T-helper 17 cell (primary cell): ENCODE measurements at regions not wholly inside any gene's neighbourhood (a gene's known extent, or its start where the extent isn't known, plus 50 kb on each side); places are given as distances from the start of the nearest gene placed in this dataset.

Experiments
- ATAC-seq: fragments of 150-1000 bp; cut with Tn5 transposase; 2 replicates; pipeline ENCODE4 v1.10.0; 2021; ENCODE audit warnings: mild to moderate bottlenecking, moderate library complexity
- DNase-seq, 3 donors: peaks; one replicate each; pipeline versions ENCODE4 v3.0.0 to v3.0.0-alpha.2; 2020 to 2021
- H3K9me3 ChIP-seq: one replicate; pipeline ENCODE4 v1.7.0; 2013; ENCODE audit warnings: low read length, mild to moderate bottlenecking; ENCODE audit not compliant: control insufficient read depth, poor library complexity, severe bottlenecking
- H3K27ac Mint-ChIP-seq: one replicate; pipeline ENCODE4 v1.8.0; 2022; ENCODE audit warnings: mild to moderate bottlenecking, moderate library complexity, mixed read lengths
- H3K27me3 Mint-ChIP-seq: one replicate; pipeline ENCODE4 v1.8.0; 2022; ENCODE audit warnings: mixed read lengths
- H3K36me3 Mint-ChIP-seq: one replicate; pipeline ENCODE4 v1.8.0; 2022; ENCODE audit warnings: low read depth, mixed read lengths
- H3K4me1 Mint-ChIP-seq: one replicate; pipeline ENCODE4 v1.8.0; 2022; ENCODE audit warnings: mild to moderate bottlenecking, mixed read lengths
- H3K4me3 Mint-ChIP-seq: one replicate; pipeline ENCODE4 v1.8.0; 2022; ENCODE audit warnings: mild to moderate bottlenecking, moderate library complexity, mixed read lengths

DNA sequence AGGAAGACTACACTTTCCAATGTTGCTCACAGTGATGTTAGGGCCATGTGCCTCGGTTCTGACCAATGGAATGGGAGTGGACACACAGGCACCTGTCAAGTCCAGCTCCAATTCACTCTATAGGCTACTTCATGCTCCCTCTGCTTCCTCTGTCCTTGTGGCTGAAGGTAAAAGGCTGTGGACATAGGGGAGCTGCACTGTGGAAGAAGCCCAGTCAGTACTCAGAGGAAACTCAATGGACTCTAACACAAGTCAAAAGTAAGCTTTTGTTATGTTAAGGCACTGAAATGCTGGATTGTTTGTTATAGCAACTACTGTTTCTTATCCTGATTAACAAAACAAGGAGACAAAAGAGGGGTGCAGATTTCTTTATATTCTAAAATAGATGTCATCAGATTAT, 278.2 kb downstream of the BCL11B start:
- no peaks in the 10 kb centered on the region for H3K27me3 Mint-ChIP-seq
- peaks cover 27% of the 10 kb centered on the region for H3K4me1 Mint-ChIP-seq
- no peak for ATAC-seq
- no peak for DNase-seq
- H3K9me3 ChIP-seq, result no peaks in the 10 kb centered on the region
- no peak overlapping the region for H3K4me3 Mint-ChIP-seq
- peaks cover 3% of the 10 kb centered on the region for H3K36me3 Mint-ChIP-seq
- H3K27ac Mint-ChIP-seq, result peak overlapping the region; percentile 90

DNA sequence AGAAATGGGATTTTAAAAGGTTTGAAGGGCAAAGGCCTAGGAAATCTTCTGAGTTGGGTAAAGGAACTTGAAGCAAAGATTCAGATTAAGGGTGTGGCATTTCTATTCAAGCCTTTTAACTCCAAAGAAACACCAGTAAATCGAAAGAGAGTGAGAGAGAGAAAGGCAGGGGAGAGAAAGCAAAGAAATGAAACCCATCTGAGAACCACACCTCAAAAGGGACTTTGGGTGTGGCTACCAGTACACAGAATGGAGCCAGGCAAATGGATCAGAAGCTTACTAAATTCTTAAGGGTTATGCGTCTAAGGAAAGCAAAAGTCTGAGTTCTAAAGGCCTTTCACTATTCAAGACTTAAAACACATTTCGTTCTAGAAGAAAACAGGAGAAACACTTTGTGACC, 277.4 kb downstream of the BCL11B start:
- ATAC-seq (no peak), DNase-seq (no peak)
- H3K27ac Mint-ChIP-seq, result peak overlapping the region; percentile 90
- peaks cover 25% of the 10 kb centered on the region for H3K4me1 Mint-ChIP-seq
- peak overlapping the region; percentile 81 for H3K4me3 Mint-ChIP-seq
- H3K27me3 Mint-ChIP-seq, result no peaks in the 10 kb centered on the region
- H3K36me3 Mint-ChIP-seq, result peaks cover 3% of the 10 kb centered on the region
- H3K9me3 ChIP-seq, result no peaks in the 10 kb centered on the region

DNA sequence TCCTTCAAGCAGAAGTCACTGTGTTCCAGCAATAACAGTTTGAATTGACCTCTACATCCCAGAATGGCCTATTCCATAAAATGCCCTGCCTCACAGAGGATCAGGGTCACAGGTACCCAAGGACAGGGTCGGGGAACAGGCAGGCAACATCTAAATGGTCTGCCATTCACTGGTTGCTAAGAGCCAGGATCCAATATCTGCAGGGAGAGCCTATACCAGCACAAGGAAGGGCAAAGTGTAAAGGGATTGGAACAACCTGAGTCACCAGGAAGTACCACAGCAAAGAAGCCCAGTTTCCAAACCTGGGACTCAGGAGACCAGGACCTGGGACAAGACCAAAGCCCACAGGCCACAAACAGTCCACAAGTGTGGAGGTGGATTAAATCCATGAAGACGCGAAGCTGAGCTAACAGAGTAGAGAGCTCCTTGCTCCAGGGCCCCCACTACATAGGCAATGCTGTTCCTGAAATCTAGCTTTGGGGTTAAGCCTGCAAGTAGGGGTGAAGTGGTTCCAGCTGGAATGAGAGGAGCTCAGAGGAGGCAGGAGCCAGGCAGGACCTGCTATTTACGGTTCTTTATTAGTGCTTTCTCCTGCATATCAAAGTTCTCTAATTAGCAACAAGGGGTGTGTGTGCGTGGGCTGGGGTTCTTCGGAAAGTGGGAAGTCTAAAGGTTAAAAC, 274.3 kb downstream of the BCL11B start:
- H3K36me3 Mint-ChIP-seq, result no peaks in the 10 kb centered on the region
- no peaks in the 10 kb centered on the region for H3K27me3 Mint-ChIP-seq
- no peaks in the 10 kb centered on the region for H3K9me3 ChIP-seq
- no peak for ATAC-seq
- peaks cover 17% of the 10 kb centered on the region for H3K4me1 Mint-ChIP-seq
- DNase-seq, result no peak
- no peak overlapping the region for H3K27ac Mint-ChIP-seq
- no peak overlapping the region for H3K4me3 Mint-ChIP-seq

DNA sequence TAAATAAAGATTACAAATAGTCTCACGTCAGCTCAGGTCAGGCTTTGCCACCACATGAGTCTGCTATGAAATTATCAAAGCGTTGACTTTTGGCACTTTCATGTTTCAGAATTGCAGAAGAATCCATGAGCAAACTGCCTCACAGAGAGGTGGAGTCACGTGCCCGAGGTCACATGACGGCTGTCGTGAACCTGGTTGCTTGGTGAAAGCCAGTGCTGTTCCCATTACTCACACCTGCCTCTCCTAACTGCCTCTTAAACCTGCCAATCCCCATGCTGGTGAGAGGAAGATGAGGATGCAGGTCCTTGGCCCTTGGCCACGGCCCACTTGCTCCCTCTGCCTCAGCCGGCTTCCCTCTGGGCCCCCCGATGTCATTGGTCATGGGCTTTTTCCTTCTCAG, 272.7 kb downstream of the BCL11B start:
- H3K4me3 Mint-ChIP-seq, result no peak overlapping the region
- H3K27ac Mint-ChIP-seq, result no peak overlapping the region
- DNase-seq (no peak), ATAC-seq (no peak)
- peaks cover 12% of the 10 kb centered on the region for H3K4me1 Mint-ChIP-seq
- no peaks in the 10 kb centered on the region for H3K27me3 Mint-ChIP-seq
- H3K36me3 Mint-ChIP-seq, result no peaks in the 10 kb centered on the region
- H3K9me3 ChIP-seq, result no peaks in the 10 kb centered on the region

DNA sequence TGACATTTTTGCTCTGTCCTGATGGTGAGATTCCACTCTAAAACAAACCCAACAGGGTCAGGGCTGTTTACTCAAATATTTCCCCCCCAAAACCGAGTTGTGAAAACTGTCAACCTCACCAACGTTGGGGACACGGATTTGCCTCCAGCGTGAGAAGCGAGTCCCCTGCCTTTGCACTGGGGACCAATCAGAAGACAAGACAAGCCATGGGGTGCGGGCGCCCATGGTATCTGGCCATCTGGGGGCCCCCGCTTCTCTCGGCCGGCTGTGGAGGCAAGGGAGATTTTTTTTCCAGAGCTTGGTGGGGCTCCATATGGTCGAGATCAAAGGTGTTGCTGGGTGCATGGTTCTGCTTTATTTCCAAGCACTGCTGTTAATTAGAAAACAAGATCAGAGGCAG, 272.1 kb downstream of the BCL11B start:
- ATAC-seq (no peak), DNase-seq (no peak)
- Mint-ChIP-seq H3K27ac (no peak overlapping the region), H3K4me1 (peaks cover 6% of the 10 kb centered on the region), H3K36me3 (no peaks in the 10 kb centered on the region), H3K4me3 (no peak overlapping the region), H3K27me3 (no peaks in the 10 kb centered on the region)
- no peaks in the 10 kb centered on the region for H3K9me3 ChIP-seq

DNA sequence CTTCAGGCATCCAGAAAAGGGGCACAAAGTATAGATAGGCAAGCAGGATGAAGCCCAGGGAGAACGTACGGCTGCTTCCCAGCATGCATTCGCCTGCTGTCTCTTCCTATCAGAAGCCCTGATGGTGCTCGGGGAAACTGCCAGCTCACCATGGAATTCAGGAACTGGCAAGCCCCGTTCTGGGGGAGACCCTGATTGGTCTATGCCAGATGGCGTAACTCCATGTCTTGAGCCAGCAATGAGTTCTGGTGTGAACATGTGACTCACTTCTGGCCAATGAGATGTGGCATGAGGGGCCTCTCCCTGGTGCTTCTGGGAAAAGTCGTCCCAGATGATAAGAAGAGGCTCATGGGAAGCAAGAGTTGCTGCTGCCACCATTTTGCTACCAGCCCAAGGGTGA, 270.8 kb downstream of the BCL11B start:
- ATAC-seq, result no peak
- no peak overlapping the region for H3K27ac Mint-ChIP-seq
- no peak for DNase-seq
- no peaks in the 10 kb centered on the region for H3K27me3 Mint-ChIP-seq
- H3K9me3 ChIP-seq, result no peaks in the 10 kb centered on the region
- H3K36me3 Mint-ChIP-seq, result no peaks in the 10 kb centered on the region
- no peak overlapping the region for H3K4me3 Mint-ChIP-seq
- H3K4me1 Mint-ChIP-seq, result no peaks in the 10 kb centered on the region

DNA sequence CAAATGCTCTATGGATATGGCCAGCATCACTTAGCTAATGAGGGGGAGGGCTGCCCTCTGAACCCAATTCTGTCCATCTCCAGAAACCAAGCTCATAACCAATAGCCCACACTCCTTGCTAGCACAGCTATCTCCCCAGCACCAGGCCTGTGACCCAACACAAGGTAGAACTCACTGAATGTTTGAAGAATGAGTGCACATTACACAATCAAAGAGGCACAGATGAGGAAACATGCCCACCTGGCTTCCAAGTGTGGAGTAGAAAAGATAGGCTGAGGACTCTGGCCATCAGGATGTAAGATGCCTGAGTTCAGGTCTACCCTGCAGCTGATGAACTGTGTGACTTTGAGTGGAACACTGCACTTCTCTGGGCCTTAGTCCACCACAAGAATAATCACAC, 268.4 kb downstream of the BCL11B start:
- Mint-ChIP-seq H3K4me1 (peaks cover 3% of the 10 kb centered on the region), H3K27me3 (no peaks in the 10 kb centered on the region), H3K4me3 (no peak overlapping the region), H3K27ac (no peak overlapping the region), H3K36me3 (no peaks in the 10 kb centered on the region)
- H3K9me3 ChIP-seq, result no peaks in the 10 kb centered on the region
- ATAC-seq (no peak), DNase-seq (no peak)

DNA sequence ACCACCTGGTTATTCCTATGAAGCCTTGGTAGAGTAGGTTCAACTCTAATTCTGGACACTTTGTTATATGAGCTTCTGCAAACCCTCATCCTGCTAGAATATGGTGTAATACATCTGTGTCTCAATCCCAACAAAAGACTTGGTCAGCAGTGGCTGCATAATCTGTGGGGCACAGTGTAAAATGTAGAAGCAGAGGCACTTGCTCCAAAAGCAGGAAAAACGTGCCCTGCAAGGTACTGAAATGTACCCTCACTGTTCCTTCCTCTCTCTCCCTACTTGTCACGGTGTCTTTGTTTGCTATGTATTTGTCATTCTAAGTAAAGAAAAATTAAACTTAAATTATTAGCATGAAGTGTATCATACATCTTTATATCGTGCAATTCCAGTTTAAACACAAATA, 267.9 kb downstream of the BCL11B start:
- no peaks in the 10 kb centered on the region for H3K36me3 Mint-ChIP-seq
- H3K27me3 Mint-ChIP-seq, result no peaks in the 10 kb centered on the region
- no peak overlapping the region for H3K4me3 Mint-ChIP-seq
- no peak for DNase-seq
- H3K4me1 Mint-ChIP-seq, result peaks cover 5% of the 10 kb centered on the region
- no peaks in the 10 kb centered on the region for H3K9me3 ChIP-seq
- no peak overlapping the region for H3K27ac Mint-ChIP-seq
- ATAC-seq, result no peak

DNA sequence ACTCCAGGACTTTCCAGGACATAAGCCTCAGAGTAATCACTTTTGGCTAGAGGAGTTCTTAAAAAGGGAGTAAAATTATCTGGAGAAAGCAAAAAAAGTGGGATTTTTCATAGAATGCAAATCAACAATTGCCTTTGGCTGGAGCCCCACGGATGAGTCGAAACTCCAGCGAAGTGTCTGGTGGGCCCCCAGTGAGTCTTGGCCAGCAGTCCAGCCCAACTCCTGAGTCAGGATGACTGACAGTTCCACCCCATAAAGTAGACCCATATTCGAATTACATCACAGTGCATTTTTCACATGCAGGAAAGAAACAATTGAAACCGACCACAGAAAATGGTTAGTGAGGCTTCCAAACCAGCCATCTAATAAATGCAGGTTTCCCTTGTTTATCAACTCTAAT, 265.7 kb downstream of the BCL11B start:
- H3K4me3 Mint-ChIP-seq, result no peak overlapping the region
- H3K27me3 Mint-ChIP-seq, result no peaks in the 10 kb centered on the region
- H3K4me1 Mint-ChIP-seq, result peaks cover 10% of the 10 kb centered on the region
- no peaks in the 10 kb centered on the region for H3K36me3 Mint-ChIP-seq
- ATAC-seq (no peak), DNase-seq (no peak)
- H3K27ac Mint-ChIP-seq, result no peak overlapping the region
- H3K9me3 ChIP-seq, result no peaks in the 10 kb centered on the region

DNA sequence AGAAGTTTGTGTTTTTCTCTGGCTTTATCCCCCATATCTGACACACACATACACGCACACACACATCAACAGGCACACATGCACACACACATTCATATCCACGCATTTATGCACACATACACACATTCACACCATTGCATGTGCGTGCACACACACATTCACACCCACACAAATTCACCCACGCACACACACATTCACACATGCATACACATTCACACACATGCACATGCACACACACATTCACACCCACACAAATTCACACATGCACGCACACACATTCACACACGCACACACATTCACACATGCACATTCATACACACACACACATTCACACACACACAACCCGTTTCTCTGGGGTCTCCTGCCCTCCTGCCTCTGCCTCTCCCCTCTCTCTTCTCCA, 264.2 kb downstream of the BCL11B start:
- Mint-ChIP-seq H3K27me3 (no peaks in the 10 kb centered on the region), H3K4me3 (no peak overlapping the region), H3K36me3 (no peaks in the 10 kb centered on the region), H3K27ac (no peak overlapping the region), H3K4me1 (peaks cover 10% of the 10 kb centered on the region)
- no peaks in the 10 kb centered on the region for H3K9me3 ChIP-seq
- DNase-seq (no peak), ATAC-seq (no peak)

DNA sequence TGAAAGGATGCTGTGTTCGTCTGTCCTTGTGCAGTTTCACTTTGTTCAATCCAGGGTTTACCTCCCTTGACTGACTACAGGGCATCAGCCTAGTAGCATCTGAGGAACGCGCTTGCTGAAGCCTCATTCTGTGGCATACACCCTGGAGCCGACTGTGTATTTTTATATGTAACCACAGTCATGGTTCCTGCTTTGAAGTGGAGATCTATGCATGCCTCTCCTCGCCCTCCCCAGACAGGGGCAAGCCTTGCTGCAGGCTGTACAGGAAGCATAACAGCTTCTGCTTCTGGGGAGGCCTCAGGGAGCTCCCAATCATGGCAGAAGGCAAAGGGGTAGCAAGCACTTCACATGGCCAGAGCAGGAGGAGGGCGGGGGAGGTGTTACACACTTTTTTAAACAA, 262.1 kb downstream of the BCL11B start:
- Mint-ChIP-seq H3K27ac (peak overlapping the region; percentile 83), H3K36me3 (no peaks in the 10 kb centered on the region), H3K4me1 (peaks cover 13% of the 10 kb centered on the region), H3K27me3 (no peaks in the 10 kb centered on the region), H3K4me3 (peak overlapping the region; percentile 31)
- no peaks in the 10 kb centered on the region for H3K9me3 ChIP-seq
- DNase-seq (no peak), ATAC-seq (peak; percentile 66)

DNA sequence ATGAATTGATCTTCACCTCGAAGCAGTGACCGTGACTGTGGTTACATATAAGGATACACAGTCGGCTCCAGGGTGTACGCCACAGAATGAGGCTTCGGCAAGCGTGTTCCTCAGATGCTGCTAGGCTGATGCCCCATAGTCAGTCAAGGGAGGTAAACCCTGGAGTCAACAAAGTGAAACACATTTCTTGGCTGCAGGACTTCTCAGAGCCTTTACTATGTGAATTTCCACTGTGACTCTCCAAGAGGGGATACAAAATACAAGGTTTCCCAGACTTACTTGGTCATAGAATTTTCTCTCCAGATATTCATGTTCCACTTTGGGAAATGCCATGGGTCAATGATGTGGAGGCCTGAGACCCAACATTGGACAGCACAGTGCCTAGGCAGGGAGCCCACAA, 260.6 kb downstream of the BCL11B start:
- Mint-ChIP-seq H3K4me1 (peaks cover 13% of the 10 kb centered on the region), H3K27ac (no peak overlapping the region), H3K36me3 (no peaks in the 10 kb centered on the region), H3K4me3 (no peak overlapping the region), H3K27me3 (no peaks in the 10 kb centered on the region)
- no peak for DNase-seq
- no peak for ATAC-seq
- no peaks in the 10 kb centered on the region for H3K9me3 ChIP-seq

DNA sequence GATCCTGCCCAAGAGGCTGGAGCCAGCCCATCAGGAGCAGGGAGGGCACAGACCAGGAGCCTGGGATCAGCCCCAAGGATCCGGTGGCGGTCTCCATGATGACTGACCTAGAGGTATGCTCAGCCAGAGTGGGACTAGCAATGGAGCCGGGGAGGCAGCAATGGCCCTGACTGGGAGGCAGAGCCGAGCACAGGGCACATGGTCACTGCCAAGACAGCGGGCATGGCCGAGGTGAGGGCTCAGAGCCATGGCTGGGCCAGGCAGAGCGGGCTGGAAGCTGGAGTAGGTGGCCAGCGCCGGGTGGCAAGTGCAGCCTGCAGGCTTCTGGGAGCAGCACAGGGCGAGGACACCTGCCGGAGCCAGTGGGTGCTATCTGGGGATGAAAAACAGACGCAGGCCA, 259.3 kb downstream of the BCL11B start:
- Mint-ChIP-seq H3K36me3 (peaks cover 3% of the 10 kb centered on the region), H3K27me3 (no peaks in the 10 kb centered on the region), H3K27ac (peak overlapping the region; percentile 54), H3K4me1 (peaks cover 16% of the 10 kb centered on the region), H3K4me3 (no peak overlapping the region)
- no peaks in the 10 kb centered on the region for H3K9me3 ChIP-seq
- DNase-seq, result no peak
- ATAC-seq, result no peak

DNA sequence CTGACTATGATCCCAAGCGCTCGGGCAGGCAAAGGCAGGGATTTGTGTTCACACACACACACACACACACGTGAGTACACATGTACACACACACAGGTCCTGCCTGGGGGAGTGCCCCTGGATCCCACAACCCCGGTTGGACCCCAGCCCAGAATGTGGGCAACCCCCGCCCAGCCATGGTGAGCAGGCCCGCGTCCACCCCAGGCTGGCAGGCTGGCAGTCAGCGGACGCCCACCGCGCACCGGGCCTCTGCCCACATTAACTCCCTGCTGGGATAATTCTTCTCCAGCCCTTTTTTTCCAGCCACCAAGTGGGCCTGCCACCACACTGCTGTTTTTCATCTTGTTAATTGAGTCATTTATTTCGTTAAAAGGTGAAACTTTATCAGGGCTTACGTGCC, 256.2 kb downstream of the BCL11B start:
- no peak overlapping the region for H3K27ac Mint-ChIP-seq
- no peaks in the 10 kb centered on the region for H3K9me3 ChIP-seq
- ATAC-seq, result no peak

More for the DNA sequence above, 256.2 kb downstream of the BCL11B start:
- peaks cover 3% of the 10 kb centered on the region for H3K36me3 Mint-ChIP-seq
- peaks cover 12% of the 10 kb centered on the region for H3K4me1 Mint-ChIP-seq
- H3K4me3 Mint-ChIP-seq, result no peak overlapping the region
- DNase-seq, result no peak
- H3K27me3 Mint-ChIP-seq, result no peaks in the 10 kb centered on the region
